Neural cell (in vitro differentiated cells): ENCODE measurements at regions not wholly inside any gene's neighbourhood (a gene's known extent, or its start where the extent isn't known, plus 50 kb on each side); places are given as distances from the start of the nearest gene placed in this dataset.

Experiments used
- CTCF ChIP-seq: fragments of 450-650 bp; IDR thresholded peaks from 2 replicates; pipeline ENCODE4 v1.5.1; 2014; ENCODE audit warnings: antibody characterized with exemption, mild to moderate bottlenecking, moderate library complexity; ENCODE audit not compliant: poor library complexity, severe bottlenecking
- EP300 ChIP-seq: fragments of 450-650 bp; conservative IDR thresholded peaks from 2 replicates; pipeline ENCODE4 v1.6.1; 2014; ENCODE audit warnings: antibody characterized with exemption, mild to moderate bottlenecking, moderate library complexity; ENCODE audit not compliant: poor library complexity, severe bottlenecking
- EZH2 ChIP-seq: fragments of 200-600, 300-800 bp; shearing (Covaris generic), sonication (generic); IDR thresholded peaks from 2 replicates; pipeline ENCODE4 v1.6.1; 2014; ENCODE audit warnings: antibody characterized with exemption, low read length, borderline replicate concordance, mild to moderate bottlenecking; ENCODE audit not compliant: insufficient read depth, poor library complexity, severe bottlenecking
- POLR2AphosphoS5 ChIP-seq: IDR thresholded peaks from 2 replicates; pipeline ENCODE4 v1.6.1; 2012
- RAD21 ChIP-seq: fragments of 450-650 bp; conservative IDR thresholded peaks from 2 replicates; pipeline ENCODE4 v1.6.1; 2014; ENCODE audit warnings: antibody characterized with exemption, mild to moderate bottlenecking, moderate library complexity
- REST ChIP-seq: IDR thresholded peaks from 2 replicates; pipeline ENCODE4 v1.6.1; 2012; ENCODE audit warnings: borderline replicate concordance
- TAF1 ChIP-seq: IDR thresholded peaks from 2 replicates; pipeline ENCODE4 v1.6.1; 2012; ENCODE audit warnings: low read depth

GRCh38 chr2:19607400-19607799 is 249.0 kb upstream of the OSR1 start:
- no peak for TF ChIP-seq CTCF
- no peak for TF ChIP-seq REST
- no peak for TF ChIP-seq TAF1
- TF ChIP-seq EP300, result no peak
- no peak for TF ChIP-seq POLR2AphosphoS5
- TF ChIP-seq RAD21, result no peak
- no peak for TF ChIP-seq EZH2
